Umbilical cord (tissue), 1 donor: ENCODE measurements at regions not wholly inside any gene's neighbourhood (a gene's known extent, or its start where the extent isn't known, plus 50 kb on each side); places are given as distances from the start of the nearest gene placed in this dataset.

ENCODE experiments used
- DNase-seq: peaks from one replicate; pipeline ENCODE4 v3.0.0-alpha.2; 2015; ENCODE audit warnings: low spot score

DNA sequence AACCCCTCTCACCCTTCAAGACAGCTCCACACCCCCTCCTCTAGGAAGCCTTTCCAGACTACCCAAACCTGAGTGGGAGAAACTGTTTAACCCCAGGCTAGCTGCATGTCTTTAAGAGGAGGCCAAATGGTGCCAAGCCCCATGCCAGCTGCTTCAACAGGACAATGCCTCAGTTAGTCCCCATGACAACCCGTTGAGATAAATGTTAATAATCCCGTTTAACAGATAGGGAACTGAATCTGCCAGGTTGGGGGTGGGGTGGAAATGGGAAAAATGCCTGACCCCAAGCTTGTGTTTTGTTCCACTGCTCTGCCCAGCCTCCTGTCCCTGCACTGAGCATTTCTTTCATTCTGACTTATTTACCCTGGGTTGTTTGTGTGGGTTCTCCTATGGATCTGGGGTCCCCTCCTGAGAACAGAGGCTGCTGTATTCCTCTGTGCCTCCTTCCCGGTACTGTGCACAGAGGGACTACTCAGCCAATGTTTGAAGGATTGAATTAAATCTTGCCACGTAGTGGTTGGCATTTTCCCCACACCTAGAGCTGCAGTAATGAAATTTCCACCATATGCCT is 452.6 kb upstream of the ZMIZ1 start:
- no peak for DNase-seq

GRCh38 chr10:78617115-78617514 is 451.7 kb upstream of the ZMIZ1 start:
- DNase-seq: no peak

DNA sequence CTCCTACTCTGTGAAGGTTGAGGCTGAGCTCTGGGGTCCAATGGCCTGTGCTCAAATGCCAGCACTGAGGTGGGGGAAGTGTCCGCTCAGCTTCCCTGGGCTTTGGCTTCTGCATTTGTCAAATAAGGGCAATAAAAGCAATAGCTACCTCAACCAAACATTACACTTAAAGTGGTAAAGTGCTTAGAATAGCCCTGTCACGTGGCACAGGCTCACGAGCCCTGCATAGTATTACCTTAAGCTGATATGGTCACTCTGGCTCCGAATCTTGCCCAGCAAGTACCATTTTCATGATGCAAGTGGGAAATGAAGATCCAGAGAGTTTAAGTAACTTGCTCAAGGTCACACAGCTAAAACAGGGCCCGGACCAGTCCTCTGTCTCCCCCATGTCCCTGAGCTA is 451.1 kb upstream of the ZMIZ1 start:
- no peak for DNase-seq

GRCh38 chr10:78618050-78618449 is 450.7 kb upstream of the ZMIZ1 start:
- no peak for DNase-seq

GRCh38 chr10:78619115-78619851 is 449.5 kb upstream of the ZMIZ1 start:
- DNase-seq: peak; percentile 35

DNA sequence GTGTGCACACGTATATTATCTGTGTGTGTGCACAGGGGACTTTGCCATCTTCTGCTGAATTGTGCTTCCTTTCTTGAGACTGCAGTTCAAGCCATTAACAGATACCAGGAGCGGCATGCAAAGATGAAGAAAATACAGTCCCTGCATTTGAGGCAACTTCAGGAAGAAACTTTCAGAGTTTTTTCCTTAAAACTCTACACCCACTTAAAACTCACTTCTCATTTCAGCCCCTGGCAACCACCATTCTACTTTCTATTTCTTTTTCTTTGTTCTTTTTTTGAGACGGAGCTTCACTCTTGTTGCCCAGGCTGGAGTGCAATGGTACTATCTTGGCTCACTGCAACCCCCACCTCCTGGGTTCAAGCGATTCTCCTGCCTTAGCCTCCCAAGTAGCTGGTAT is 448.9 kb upstream of the ZMIZ1 start:
- no peak for DNase-seq

DNA sequence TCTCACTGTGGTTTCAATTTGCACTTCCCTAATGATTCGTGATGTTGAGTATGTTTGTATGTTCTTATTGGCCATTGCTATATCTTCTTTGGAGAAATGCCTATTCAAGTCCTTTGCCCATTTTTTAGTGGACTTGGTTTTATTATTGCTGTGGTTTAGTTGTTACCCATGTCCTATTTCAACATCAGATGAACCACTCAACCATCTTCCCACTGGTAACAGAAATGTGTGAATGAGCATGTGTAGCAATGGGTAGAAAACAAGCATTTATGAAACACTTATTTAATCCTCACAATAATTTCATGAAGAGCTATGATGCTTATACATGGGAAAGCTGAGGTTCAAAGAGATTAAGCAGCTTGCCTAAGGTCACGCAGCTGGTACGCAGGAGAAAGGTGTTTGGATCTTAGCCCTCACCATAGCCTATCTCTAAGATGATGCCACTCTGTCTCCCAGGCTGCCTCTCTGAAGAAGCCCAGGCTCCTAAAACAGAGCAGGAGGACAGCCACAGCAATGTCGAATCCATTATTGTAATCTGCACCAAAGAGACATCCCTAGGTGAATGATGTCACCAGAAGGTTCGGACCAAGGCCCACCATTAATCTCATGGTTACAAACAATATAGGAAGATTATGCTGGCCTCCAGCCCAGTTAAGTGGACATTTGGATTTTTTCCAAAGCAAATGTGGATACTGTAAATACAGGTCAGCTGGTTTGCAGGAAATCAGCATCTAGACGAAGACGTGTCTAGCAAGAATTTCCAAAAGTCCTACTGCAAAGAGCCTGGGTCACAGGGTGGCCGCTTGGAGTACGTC is 447.6 kb upstream of the ZMIZ1 start:
- no peak for DNase-seq

DNA sequence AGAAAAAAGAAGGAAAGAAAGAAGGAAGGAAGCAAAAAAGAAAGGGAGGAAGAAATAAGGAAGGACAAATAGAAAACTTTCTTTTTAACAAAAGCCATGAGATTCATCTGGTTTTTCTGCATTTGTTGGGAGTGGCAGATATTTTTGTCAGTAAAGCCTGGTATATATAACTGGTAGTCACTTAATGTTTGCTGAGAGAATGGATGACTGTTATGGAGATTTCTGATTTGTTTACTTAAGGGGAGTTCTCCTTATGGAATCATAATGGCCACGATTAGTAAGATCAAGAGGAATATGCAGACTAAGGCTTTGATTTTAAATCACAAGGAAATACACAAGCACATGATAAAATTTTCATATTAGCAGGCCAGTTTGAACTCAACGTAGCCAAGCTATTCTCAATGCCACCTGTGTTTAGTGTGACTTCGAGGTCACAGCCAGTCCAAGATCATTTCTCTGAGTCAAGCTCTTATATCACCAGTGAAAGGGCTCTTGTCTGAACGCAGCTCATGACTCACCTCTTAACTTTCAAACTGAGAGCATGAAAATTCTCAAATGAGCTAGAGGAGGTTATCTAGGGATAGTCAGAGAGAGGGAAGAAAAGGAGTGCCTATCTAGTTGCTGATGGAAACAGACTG is 445.1 kb upstream of the ZMIZ1 start:
- peak; percentile 87 for DNase-seq

GRCh38 chr10:78624791-78625190 is 444.0 kb upstream of the ZMIZ1 start:
- no peak for DNase-seq

DNA sequence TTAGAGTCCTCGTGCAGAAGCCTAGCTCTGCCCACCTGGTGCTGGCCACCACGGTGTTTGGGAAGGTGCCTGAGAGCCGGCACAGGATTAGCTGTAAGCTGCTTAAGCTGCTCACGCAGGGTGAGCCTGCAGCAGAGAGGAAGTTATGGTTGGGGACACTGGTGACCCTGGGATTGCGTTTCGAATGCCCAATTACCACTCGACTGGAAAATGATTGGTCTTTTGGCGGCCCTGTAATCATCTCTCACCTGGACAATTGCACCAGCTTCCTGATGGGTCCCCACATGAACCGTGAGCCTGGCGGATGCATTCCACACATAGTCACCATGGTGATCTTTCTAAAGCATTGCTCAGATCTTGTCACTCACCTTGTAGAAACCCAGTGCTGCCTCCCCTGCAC is 442.3 kb upstream of the ZMIZ1 start:
- no peak for DNase-seq

- DNase-seq: no peak
Observed at GRCh38 chr10:78627254-78627795, 441.4 kb upstream of the ZMIZ1 start.

DNA sequence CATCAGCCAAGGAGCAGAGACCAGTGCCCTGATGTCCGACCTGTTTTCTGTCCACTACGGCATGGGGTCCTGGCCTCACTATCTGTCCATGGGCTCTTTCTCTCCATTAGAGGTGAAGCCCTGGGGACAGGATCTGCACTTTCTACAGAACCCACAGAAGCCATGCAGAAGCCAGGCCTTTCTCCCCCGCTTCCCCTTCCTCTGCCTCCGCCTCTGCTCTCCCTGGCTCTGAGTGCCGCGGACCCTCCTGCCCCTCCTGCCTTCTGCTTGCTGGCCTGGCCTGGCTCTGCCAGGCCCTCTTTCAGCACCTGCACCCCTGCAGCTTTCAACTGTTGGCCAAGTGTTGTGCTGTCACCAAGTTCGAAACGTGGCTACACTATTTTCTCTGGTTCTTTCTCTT is 439.8 kb upstream of the ZMIZ1 start:
- DNase-seq: no peak

DNA sequence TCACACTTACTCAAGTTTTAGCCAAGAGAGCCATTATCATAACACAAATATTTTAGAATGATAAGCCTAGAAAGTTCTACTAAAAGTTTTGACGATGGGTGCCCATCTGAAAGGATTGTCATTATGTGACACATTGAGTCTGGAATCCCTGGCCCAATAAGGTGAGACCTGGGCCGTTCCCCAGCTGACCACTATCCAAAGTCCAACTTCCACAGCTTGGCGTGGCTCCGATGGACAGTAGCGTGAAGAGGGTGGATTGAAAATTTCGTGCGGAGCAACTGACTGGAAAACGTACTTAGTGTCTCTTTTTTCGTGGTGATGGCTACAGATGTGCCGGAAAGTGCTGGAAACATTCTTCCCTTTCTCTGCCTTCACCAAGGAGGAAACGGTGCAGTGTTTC is 439.0 kb upstream of the ZMIZ1 start:
- no peak for DNase-seq

- peak; percentile 78 for DNase-seq
Observed at GRCh38 chr10:78630944-78631838, 437.6 kb upstream of the ZMIZ1 start.

- DNase-seq: peak; percentile 78
Observed at GRCh38 chr10:78634389-78634815, 434.4 kb upstream of the ZMIZ1 start.

DNA sequence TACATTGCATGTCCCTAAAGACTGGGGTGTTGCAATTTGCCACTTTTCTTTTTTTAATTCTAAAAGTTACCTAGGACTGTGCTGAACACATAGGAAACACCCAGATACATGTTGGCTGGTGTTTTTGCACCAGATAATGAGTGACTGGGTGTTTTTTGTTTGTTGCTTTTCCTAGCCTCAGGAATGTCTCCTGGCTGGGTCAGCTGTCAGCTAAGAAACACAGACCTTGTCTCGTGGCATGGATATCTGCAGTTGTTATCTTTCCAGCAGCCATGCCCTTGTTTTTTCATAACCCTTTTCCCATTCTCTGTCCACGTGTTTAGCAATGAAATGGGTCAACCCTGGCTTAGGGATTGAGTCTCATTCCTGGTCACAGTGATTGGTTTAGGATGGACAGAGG is 433.9 kb upstream of the ZMIZ1 start:
- peak; percentile 74 for DNase-seq

- DNase-seq: no peak
Observed at GRCh38 chr10:78639629-78640028, 429.1 kb upstream of the ZMIZ1 start.

DNA sequence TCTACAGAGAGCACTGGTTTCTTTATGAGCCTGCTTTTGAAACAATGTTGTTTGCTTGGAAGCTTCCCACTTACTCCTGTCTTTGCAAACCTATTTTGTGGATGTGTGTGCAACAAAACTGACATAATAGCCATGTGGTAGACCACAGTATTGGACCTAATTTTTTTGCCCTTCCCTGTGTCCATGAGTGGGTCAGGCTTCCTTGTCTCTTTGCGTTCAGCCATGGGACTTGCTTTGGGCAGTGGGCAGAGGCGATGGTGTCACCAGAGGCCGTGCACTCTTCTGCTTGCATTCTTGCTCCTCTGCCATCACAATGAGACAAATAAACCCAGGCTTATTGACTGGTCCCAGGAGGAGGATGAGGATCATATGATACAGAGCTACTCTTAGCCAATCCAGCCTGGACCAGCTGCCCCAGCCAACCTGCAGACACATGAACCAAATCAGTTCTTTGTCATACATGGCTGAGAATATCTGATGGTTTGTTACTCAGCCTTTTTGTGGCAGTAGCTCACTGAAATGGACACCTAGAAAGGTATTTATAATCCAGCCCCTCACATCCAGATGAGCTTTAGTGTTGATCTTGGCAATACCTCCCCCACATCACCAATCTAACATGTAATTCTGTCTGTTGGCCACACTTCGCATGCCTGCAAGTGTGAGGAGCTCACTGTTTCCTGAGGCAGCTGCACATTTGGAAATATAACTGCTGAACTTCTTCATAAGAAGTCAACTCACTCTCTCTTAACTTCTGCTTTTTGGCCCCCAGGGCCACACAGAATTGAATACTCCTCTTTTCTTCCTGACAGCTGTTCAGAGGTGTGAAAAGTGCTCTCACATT is 427.8 kb upstream of the ZMIZ1 start:
- no peak for DNase-seq

GRCh38 chr10:78641693-78642092 is 427.1 kb upstream of the ZMIZ1 start:
- no peak for DNase-seq

- DNase-seq: no peak
Observed at GRCh38 chr10:78642269-78642816, 426.4 kb upstream of the ZMIZ1 start.
